IPS-15b (cell line): ENCODE measurements at regions not wholly inside any gene's neighbourhood (a gene's known extent, or its start where the extent isn't known, plus 50 kb on each side); places are given as distances from the start of the nearest gene placed in this dataset.

Source experiments
- H3K27me3 ChIP-seq: one replicate; pipeline ENCODE4 v1.6.1; 2013; ENCODE audit warnings: low read length; ENCODE audit not compliant: control insufficient read depth, insufficient read depth
- H3K36me3 ChIP-seq: one replicate; pipeline ENCODE4 v1.6.1; 2013; ENCODE audit warnings: low read length; ENCODE audit not compliant: control insufficient read depth, insufficient read depth
- H3K4me1 ChIP-seq: one replicate; pipeline ENCODE4 v1.6.1; 2013; ENCODE audit warnings: mild to moderate bottlenecking, low read length; ENCODE audit not compliant: control insufficient read depth, insufficient read depth
- H3K4me3 ChIP-seq: one replicate; pipeline ENCODE4 v1.5.1; 2013; ENCODE audit warnings: low read depth, low read length
- H3K9ac ChIP-seq: one replicate; pipeline ENCODE4 v1.6.1; 2013; ENCODE audit warnings: low read depth, mild to moderate bottlenecking, low read length
- H3K9me3 ChIP-seq: one replicate; pipeline ENCODE4 v1.6.1; 2013; ENCODE audit warnings: mild to moderate bottlenecking, low read length; ENCODE audit not compliant: control insufficient read depth, insufficient read depth

- Histone ChIP-seq H3K9ac (no peak overlapping the region), H3K36me3 (no peaks in the 10 kb centered on the region), H3K4me3 (no peak overlapping the region), H3K27me3 (no peaks in the 10 kb centered on the region), H3K4me1 (no peaks in the 10 kb centered on the region), H3K9me3 (peaks cover 4% of the 10 kb centered on the region)
These were observed 1634.6 kb upstream of the PCDH20 start for GRCh38 chr13:63050287-63050686.

- no peaks in the 10 kb centered on the region for H3K36me3 ChIP-seq
- H3K4me3 ChIP-seq: no peak overlapping the region
- no peaks in the 10 kb centered on the region for H3K4me1 ChIP-seq
- H3K9me3 ChIP-seq: peaks cover 4% of the 10 kb centered on the region
- H3K27me3 ChIP-seq: no peaks in the 10 kb centered on the region
- no peak overlapping the region for H3K9ac ChIP-seq
These were observed 1633.0 kb upstream of the PCDH20 start for GRCh38 chr13:63048653-63049052.

- Histone ChIP-seq H3K4me3 (no peak overlapping the region), H3K9me3 (no peaks in the 10 kb centered on the region), H3K27me3 (no peaks in the 10 kb centered on the region), H3K36me3 (no peaks in the 10 kb centered on the region), H3K9ac (no peak overlapping the region), H3K4me1 (no peaks in the 10 kb centered on the region)
These were observed 1629.1 kb upstream of the PCDH20 start for GRCh38 chr13:63044589-63045313.

- Histone ChIP-seq H3K9me3 (no peaks in the 10 kb centered on the region), H3K9ac (no peak overlapping the region), H3K4me3 (no peak overlapping the region), H3K4me1 (no peaks in the 10 kb centered on the region), H3K27me3 (no peaks in the 10 kb centered on the region), H3K36me3 (no peaks in the 10 kb centered on the region)
These were observed 1627.0 kb upstream of the PCDH20 start for GRCh38 chr13:63042686-63043085.

GRCh38 chr13:63041640-63042414 lies 1626.2 kb upstream of the PCDH20 start:
- no peaks in the 10 kb centered on the region for H3K27me3 ChIP-seq

GRCh38 chr13:63026285-63026797 lies 1610.7 kb upstream of the PCDH20 start:
- Histone ChIP-seq H3K27me3 (no peaks in the 10 kb centered on the region), H3K36me3 (no peaks in the 10 kb centered on the region), H3K4me3 (no peak overlapping the region), H3K9ac (no peak overlapping the region), H3K9me3 (no peaks in the 10 kb centered on the region), H3K4me1 (no peaks in the 10 kb centered on the region)

More at GRCh38 chr13:63041640-63042414, 1626.2 kb upstream of the PCDH20 start:
- H3K4me1 ChIP-seq: no peaks in the 10 kb centered on the region
- H3K36me3 ChIP-seq: no peaks in the 10 kb centered on the region
- no peak overlapping the region for H3K4me3 ChIP-seq
- H3K9me3 ChIP-seq: no peaks in the 10 kb centered on the region
- H3K9ac ChIP-seq: no peak overlapping the region

GRCh38 chr13:63025741-63026140 lies 1610.1 kb upstream of the PCDH20 start:
- no peaks in the 10 kb centered on the region for H3K27me3 ChIP-seq
- H3K9me3 ChIP-seq: no peaks in the 10 kb centered on the region
- no peaks in the 10 kb centered on the region for H3K36me3 ChIP-seq
- no peak overlapping the region for H3K4me3 ChIP-seq
- no peak overlapping the region for H3K9ac ChIP-seq
- H3K4me1 ChIP-seq: no peaks in the 10 kb centered on the region

- Histone ChIP-seq H3K4me3 (no peak overlapping the region), H3K9me3 (no peaks in the 10 kb centered on the region), H3K9ac (no peak overlapping the region), H3K36me3 (no peaks in the 10 kb centered on the region), H3K27me3 (no peaks in the 10 kb centered on the region), H3K4me1 (no peaks in the 10 kb centered on the region)
These were observed 1608.8 kb upstream of the PCDH20 start for GRCh38 chr13:63024458-63024857.

- Histone ChIP-seq H3K4me1 (no peaks in the 10 kb centered on the region), H3K4me3 (no peak overlapping the region), H3K36me3 (no peaks in the 10 kb centered on the region), H3K27me3 (no peaks in the 10 kb centered on the region), H3K9ac (no peak overlapping the region), H3K9me3 (peaks cover 12% of the 10 kb centered on the region)
These were observed 1596.3 kb upstream of the PCDH20 start for GRCh38 chr13:63011996-63012395.

GRCh38 chr13:63010072-63010658 lies 1594.5 kb upstream of the PCDH20 start:
- H3K4me3 ChIP-seq: no peak overlapping the region
- no peak overlapping the region for H3K9ac ChIP-seq
- H3K9me3 ChIP-seq: peaks cover 12% of the 10 kb centered on the region
- H3K4me1 ChIP-seq: no peaks in the 10 kb centered on the region
- H3K36me3 ChIP-seq: no peaks in the 10 kb centered on the region
- H3K27me3 ChIP-seq: no peaks in the 10 kb centered on the region

- H3K4me1 ChIP-seq: no peaks in the 10 kb centered on the region
- H3K4me3 ChIP-seq: no peak overlapping the region
- no peaks in the 10 kb centered on the region for H3K36me3 ChIP-seq
- H3K9ac ChIP-seq: no peak overlapping the region
- H3K27me3 ChIP-seq: no peaks in the 10 kb centered on the region
- peaks cover 9% of the 10 kb centered on the region for H3K9me3 ChIP-seq
These were observed 1590.0 kb upstream of the PCDH20 start for GRCh38 chr13:63005625-63006024.
